ENCODE measurements at regions not wholly inside any gene's neighbourhood (a gene's known extent, or its start where the extent isn't known, plus 50 kb on each side); places are given as distances from the start of the nearest gene placed in this dataset. TPM values are rescaled to one million over a fixed set of nuclear protein-coding genes. Genes with fewer than 3 reads are reported as not detected.

Small RNA genes lying in the stretch of these regions (small RNA-seq; reads per million reads assigned to genes)
- gene AL121576.1 (not detected), gene AL512360.1 (not detected), gene MIR548Y (not detected), gene RNU6-297P (not detected)
